ENCODE measurements at regions not wholly inside any gene's neighbourhood (a gene's known extent, or its start where the extent isn't known, plus 50 kb on each side); places are given as distances from the start of the nearest gene placed in this dataset.

GRCh38 chr6:41474213-41474933, 71.8 kb upstream of the FOXP4 start:
- no peak for DNase-seq

- DNase-seq: no peak
These were observed 71.0 kb upstream of the FOXP4 start for GRCh38 chr6:41475164-41475563.

GRCh38 chr6:41475737-41476357, 70.3 kb upstream of the FOXP4 start:
- DNase-seq: no peak

GRCh38 chr6:41476401-41476800, 69.8 kb upstream of the FOXP4 start:
- no peak for DNase-seq

GRCh38 chr6:41477572-41477971, 68.6 kb upstream of the FOXP4 start:
- no peak for DNase-seq

GRCh38 chr6:41483943-41484342, 62.2 kb upstream of the FOXP4 start:
- DNase-seq: no peak

- DNase-seq: no peak
These were observed 58.2 kb upstream of the FOXP4 start for GRCh38 chr6:41487860-41488432.

GRCh38 chr6:41488433-41489119, 57.6 kb upstream of the FOXP4 start:
- no peak for DNase-seq

- DNase-seq: no peak
These were observed 56.9 kb upstream of the FOXP4 start for GRCh38 chr6:41489120-41489851.

- no peak for DNase-seq
These were observed 53.8 kb upstream of the FOXP4 start for GRCh38 chr6:41492261-41492891.

GRCh38 chr6:41494212-41495110, 51.7 kb upstream of the FOXP4 start:
- no peak for DNase-seq

All from activated CD4-positive, alpha-beta T cell treated with anti-CD3 and anti-CD28 coated beads, Interleukin-2, amount 50 U/mL, for 48 hours (primary cell).